A673 (cell line): ENCODE measurements at regions not wholly inside any gene's neighbourhood (a gene's known extent, or its start where the extent isn't known, plus 50 kb on each side); places are given as distances from the start of the nearest gene placed in this dataset.

ENCODE experiments used
- BruUV-seq: library from RNA; stranded (reverse); fragments of 400-500 nt; replicated peaks from 2 replicates; lab custom pipeline; 2021; lab: Mats Ljungman, UMichigan
- CTCF ChIA-PET: fragments of 300-600 bp; sonication (Branson Sonifier 250); formaldehyde crosslinking; loops from one replicate; lab custom pipeline; 2022; ENCODE audit warnings: antibody characterized with exemption; lab: Charles Lee
- POLR2A ChIA-PET: fragments of 300-600 bp; sonication (Branson Sonifier 250); formaldehyde crosslinking; loops from one replicate; lab custom pipeline; 2022; ENCODE audit warnings: antibody characterized with exemption; ENCODE audit not compliant: low non-redundant PET; lab: Charles Lee
- DNase-seq: peaks from one replicate; pipeline ENCODE4 v3.0.0-alpha.2; 2015; ENCODE audit warnings: low spot score
- H3K27ac ChIP-seq: fragments of 200-600 bp; sonication (generic); 2 replicates; pipeline ENCODE4 v1.5.1; 2016; ENCODE audit warnings: mixed run types, low read depth, mild to moderate bottlenecking, mixed read lengths, antibody characterized with exemption, low read length; ENCODE audit not compliant: poor library complexity, severe bottlenecking
- H3K27me3 ChIP-seq: fragments of 200-600 bp; sonication (generic); replicated peaks from 2 replicates; pipeline ENCODE4 v1.6.1; 2017; ENCODE audit warnings: mixed run types, low read depth, mild to moderate bottlenecking, mixed read lengths, antibody characterized with exemption, low read length; ENCODE audit not compliant: insufficient read depth, poor library complexity
- H3K36me3 ChIP-seq: fragments of 200-600 bp; sonication (generic); 2 replicates; pipeline ENCODE4 v1.6.1; 2016; ENCODE audit warnings: mixed run types, mild to moderate bottlenecking, mixed read lengths, antibody characterized with exemption, low read length; ENCODE audit not compliant: insufficient read depth, poor library complexity, severe bottlenecking
- H3K4me1 ChIP-seq: fragments of 200-600 bp; sonication (generic); 2 replicates; pipeline ENCODE4 v1.6.1; 2017; ENCODE audit warnings: mixed run types, mild to moderate bottlenecking, mixed read lengths, antibody characterized with exemption, low read length; ENCODE audit not compliant: insufficient read depth, poor library complexity, severe bottlenecking
- H3K4me3 ChIP-seq: fragments of 200-600 bp; sonication (generic); 2 replicates; pipeline ENCODE4 v1.5.1; 2016; ENCODE audit warnings: low read depth, mixed run types, mild to moderate bottlenecking, mixed read lengths, low read length; ENCODE audit not compliant: poor library complexity, severe bottlenecking
- H3K9me3 ChIP-seq: fragments of 200-600 bp; sonication (generic); 2 replicates; pipeline ENCODE4 v1.6.1; 2016; ENCODE audit warnings: mixed run types, low read depth, mild to moderate bottlenecking, mixed read lengths, antibody characterized with exemption, low read length; ENCODE audit not compliant: poor library complexity, severe bottlenecking
- EZH2 ChIP-seq: fragments of 200-600 bp; sonication (generic); IDR thresholded peaks from 2 replicates; pipeline ENCODE4 v1.6.1; 2017; ENCODE audit warnings: borderline replicate concordance, low read depth, mild to moderate bottlenecking, mixed read lengths, antibody characterized with exemption, low read length; ENCODE audit not compliant: poor library complexity, severe bottlenecking
- intact Hi-C: fragments of 100-400 bp; cut with micrococcal nuclease; formaldehyde crosslinking; loops from one replicate; pipeline ENCODE4 v1.10.0; 2022; ENCODE audit not compliant: unreplicated experiment
- TF ChIP-seq, protein P1 (sequence below): fragments of 300-800, 200-600 bp; sonication (generic); conservative IDR thresholded peaks from 2 replicates; pipeline ENCODE4 v1.5.1; 2017; ENCODE audit warnings: low read depth, mild to moderate bottlenecking, antibody characterized with exemption, low read length, moderate library complexity, mixed read lengths

DNA sequence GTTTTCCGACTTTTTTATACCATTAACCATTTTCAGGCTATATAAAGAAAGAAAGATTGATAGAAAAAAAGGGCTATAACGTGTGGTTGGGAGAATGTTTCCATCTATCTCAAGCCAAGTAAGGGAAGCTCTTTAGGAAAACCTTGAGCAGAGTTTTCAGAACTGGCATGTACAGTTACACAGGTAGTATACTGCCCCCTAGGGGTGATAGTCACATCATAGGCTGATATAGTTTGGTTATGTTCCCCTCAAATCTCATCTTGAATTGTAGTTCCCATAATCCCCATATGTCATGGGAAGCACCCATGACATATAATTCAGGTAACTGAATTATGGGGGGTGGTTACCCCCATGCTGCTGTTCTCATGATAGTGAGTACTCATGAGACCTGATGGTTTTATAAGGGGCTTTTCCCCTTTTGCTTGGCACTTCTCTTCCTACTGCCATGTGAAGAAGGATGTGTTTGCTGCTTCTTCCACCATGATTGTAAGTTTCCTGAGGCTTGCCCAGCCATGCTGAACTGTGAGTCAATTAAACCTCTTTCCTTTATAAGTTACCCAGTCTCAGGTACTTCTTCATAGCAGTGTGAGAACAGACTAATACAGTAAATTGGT, 186.8 kb downstream of the TMA16 start:
- peak; percentile 70 for DNase-seq
- no TSS peak for BruUV-seq
- TF ChIP-seq, protein P1, sequence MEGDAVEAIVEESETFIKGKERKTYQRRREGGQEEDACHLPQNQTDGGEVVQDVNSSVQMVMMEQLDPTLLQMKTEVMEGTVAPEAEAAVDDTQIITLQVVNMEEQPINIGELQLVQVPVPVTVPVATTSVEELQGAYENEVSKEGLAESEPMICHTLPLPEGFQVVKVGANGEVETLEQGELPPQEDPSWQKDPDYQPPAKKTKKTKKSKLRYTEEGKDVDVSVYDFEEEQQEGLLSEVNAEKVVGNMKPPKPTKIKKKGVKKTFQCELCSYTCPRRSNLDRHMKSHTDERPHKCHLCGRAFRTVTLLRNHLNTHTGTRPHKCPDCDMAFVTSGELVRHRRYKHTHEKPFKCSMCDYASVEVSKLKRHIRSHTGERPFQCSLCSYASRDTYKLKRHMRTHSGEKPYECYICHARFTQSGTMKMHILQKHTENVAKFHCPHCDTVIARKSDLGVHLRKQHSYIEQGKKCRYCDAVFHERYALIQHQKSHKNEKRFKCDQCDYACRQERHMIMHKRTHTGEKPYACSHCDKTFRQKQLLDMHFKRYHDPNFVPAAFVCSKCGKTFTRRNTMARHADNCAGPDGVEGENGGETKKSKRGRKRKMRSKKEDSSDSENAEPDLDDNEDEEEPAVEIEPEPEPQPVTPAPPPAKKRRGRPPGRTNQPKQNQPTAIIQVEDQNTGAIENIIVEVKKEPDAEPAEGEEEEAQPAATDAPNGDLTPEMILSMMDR = peak; percentile 69
- no peak for TF ChIP-seq EZH2
- no peaks in the 10 kb centered on the region for H3K4me1 ChIP-seq
- intact Hi-C loops = loop anchor here (5.0 kb wide), 1 partner anchor 76 kb away; no protein-coding TSS in a partner anchor
- H3K27me3 ChIP-seq = no peaks in the 10 kb centered on the region
- H3K9me3 ChIP-seq = no peaks in the 10 kb centered on the region
- ChIA-PET CTCF (interaction anchor here (0.6 to 1.0 kb wide), 3 partner anchors 78 to 1232 kb away, joined by 3 to 5 read pairs (median 4); no protein-coding TSS in a partner anchor), POLR2A (no interaction called here)
- H3K4me3 ChIP-seq = no peak overlapping the region
- no peaks in the 10 kb centered on the region for H3K36me3 ChIP-seq
- H3K27ac ChIP-seq = no peak overlapping the region

DNA sequence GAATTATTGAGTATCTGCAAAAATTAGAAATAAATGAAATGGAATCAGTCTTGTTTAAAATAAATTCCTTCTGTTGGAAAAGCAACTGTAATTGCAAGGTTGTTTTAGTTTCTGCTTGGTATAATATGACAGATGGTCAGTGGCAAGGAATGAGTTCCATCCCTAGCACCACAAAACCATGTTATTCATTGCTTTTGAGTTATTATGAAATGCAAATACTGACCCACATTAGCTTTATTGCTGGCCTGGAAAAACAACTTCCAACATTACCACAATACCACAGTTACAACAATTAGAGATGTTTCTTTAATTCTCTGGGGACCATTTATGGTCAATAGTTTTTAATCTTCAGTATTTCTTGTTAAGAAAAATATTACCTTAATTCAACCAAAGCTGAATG, 194.4 kb downstream of the TMA16 start:
- H3K4me3 ChIP-seq = no peak overlapping the region
- POLR2A ChIA-PET = no interaction called here

DNA sequence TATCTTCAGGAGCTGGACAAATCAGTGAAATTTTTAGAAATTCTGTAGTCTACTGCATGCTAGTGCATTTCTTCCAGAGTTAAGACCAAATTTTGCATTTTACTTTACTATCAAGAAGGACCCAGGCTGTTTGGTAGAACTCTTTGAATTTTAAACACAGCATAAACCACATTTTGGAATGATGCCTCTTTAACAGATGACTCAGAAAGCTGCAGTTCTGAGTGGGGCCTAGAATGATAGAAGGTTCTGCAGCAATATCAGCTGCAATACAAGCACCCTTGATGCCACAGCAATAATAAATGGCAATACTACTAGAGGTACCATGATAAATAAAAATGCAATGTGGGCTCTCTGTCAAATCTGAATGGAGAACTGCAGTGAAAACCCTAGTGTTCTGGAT, 198.7 kb downstream of the TMA16 start:
- POLR2A ChIA-PET = no interaction called here
- Histone ChIP-seq H3K9me3 (no peaks in the 10 kb centered on the region), H3K4me1 (no peaks in the 10 kb centered on the region), H3K4me3 (no peak overlapping the region), H3K27ac (no peak overlapping the region), H3K27me3 (no peaks in the 10 kb centered on the region), H3K36me3 (no peaks in the 10 kb centered on the region)
- CTCF ChIA-PET = no interaction called here
- no peak for DNase-seq
- no TSS peak for BruUV-seq
- intact Hi-C loops = no loop called here
- no peak for TF ChIP-seq EZH2
- TF ChIP-seq, protein P1 = no peak

More for the DNA sequence above, 194.4 kb downstream of the TMA16 start:
- Histone ChIP-seq H3K27ac (no peak overlapping the region), H3K36me3 (no peaks in the 10 kb centered on the region), H3K27me3 (no peaks in the 10 kb centered on the region), H3K9me3 (no peaks in the 10 kb centered on the region), H3K4me1 (peaks cover 3% of the 10 kb centered on the region)
- intact Hi-C loops = no loop called here
- TF ChIP-seq, protein P1 = no peak
- TF ChIP-seq EZH2 = no peak
- no peak for DNase-seq
- CTCF ChIA-PET = no interaction called here
- no TSS peak for BruUV-seq
